HEK293T (cell line): ENCODE measurements at regions not wholly inside any gene's neighbourhood (a gene's known extent, or its start where the extent isn't known, plus 50 kb on each side); places are given as distances from the start of the nearest gene placed in this dataset.

Experiments used
- CTCF ChIA-PET: fragments of 350-600 bp; formaldehyde crosslinking; extraction: SDS; loops from one replicate; lab custom pipeline; 2021; ENCODE audit warnings: antibody characterized with exemption, inconsistent platforms; lab: Yijun Ruan, JAX
- POLR2A ChIA-PET: fragments of 350-600 bp; formaldehyde crosslinking; extraction: SDS; loops from one replicate; lab custom pipeline; 2020; ENCODE audit warnings: antibody characterized with exemption, inconsistent platforms; lab: Yijun Ruan, JAX
- DNase-seq: peaks from one replicate; pipeline ENCODE4 v3.0.0; 2012; ENCODE audit warnings: mixed read lengths; ENCODE audit errors: extremely low spot score
- ARNT ChIP-seq: fragments of 450-650 bp; IDR thresholded peaks from 2 replicates; pipeline ENCODE4 v1.6.1; 2017; ENCODE audit warnings: mild to moderate bottlenecking
- BHLHE40 ChIP-seq: fragments of 450-650 bp; IDR thresholded peaks from 2 replicates; pipeline ENCODE4 v1.6.1; 2016; ENCODE audit warnings: mild to moderate bottlenecking, moderate library complexity, borderline replicate concordance
- CTBP1 ChIP-seq: fragments of 450-650 bp; IDR thresholded peaks from 2 replicates; pipeline ENCODE4 v1.6.1; 2016; ENCODE audit warnings: borderline replicate concordance
- ELF4 ChIP-seq: fragments of 450-650 bp; IDR thresholded peaks from 2 replicates; pipeline ENCODE4 v1.6.1; 2017; ENCODE audit warnings: antibody characterized with exemption
- FOXA1 ChIP-seq: fragments of 450-650 bp; IDR thresholded peaks from 2 replicates; pipeline ENCODE4 v1.6.1; 2016; ENCODE audit warnings: mild to moderate bottlenecking
- FOXK2 ChIP-seq: fragments of 450-650 bp; IDR thresholded peaks from 2 replicates; pipeline ENCODE4 v1.6.1; 2016; ENCODE audit warnings: mild to moderate bottlenecking
- FOXM1 ChIP-seq: fragments of 450-650 bp; IDR thresholded peaks from 2 replicates; pipeline ENCODE4 v1.6.1; 2017; ENCODE audit warnings: mild to moderate bottlenecking, borderline replicate concordance
- HDGF ChIP-seq: fragments of 450-650 bp; IDR thresholded peaks from 2 replicates; pipeline ENCODE4 v1.6.1; 2017; ENCODE audit warnings: antibody characterized with exemption, borderline replicate concordance
- L3MBTL2 ChIP-seq: fragments of 450-650 bp; conservative IDR thresholded peaks from 2 replicates; pipeline ENCODE4 v1.6.1; 2016; ENCODE audit warnings: mild to moderate bottlenecking
- LEF1 ChIP-seq: fragments of 450-650 bp; IDR thresholded peaks from 2 replicates; pipeline ENCODE4 v1.6.1; 2017; ENCODE audit warnings: mild to moderate bottlenecking, borderline replicate concordance
- NFRKB ChIP-seq: fragments of 450-650 bp; IDR thresholded peaks from 2 replicates; pipeline ENCODE4 v1.6.1; 2016; ENCODE audit warnings: mild to moderate bottlenecking, moderate library complexity
- SP1 ChIP-seq: fragments of 450-650 bp; IDR thresholded peaks from 2 replicates; pipeline ENCODE4 v1.6.1; 2017
- SUZ12 ChIP-seq: fragments of 450-650 bp; IDR thresholded peaks from 2 replicates; pipeline ENCODE4 v1.6.1; 2016; ENCODE audit warnings: mild to moderate bottlenecking
- TARDBP ChIP-seq: fragments of 450-650 bp; IDR thresholded peaks from 2 replicates; pipeline ENCODE4 v1.6.1; 2016
- ZNF384 ChIP-seq: fragments of 450-650 bp; IDR thresholded peaks from 2 replicates; pipeline ENCODE4 v1.6.1; 2016
- TF ChIP-seq, protein P1 (sequence below): fragments of 450-650 bp; IDR thresholded peaks from 2 replicates; pipeline ENCODE4 v1.6.1; 2016

DNA sequence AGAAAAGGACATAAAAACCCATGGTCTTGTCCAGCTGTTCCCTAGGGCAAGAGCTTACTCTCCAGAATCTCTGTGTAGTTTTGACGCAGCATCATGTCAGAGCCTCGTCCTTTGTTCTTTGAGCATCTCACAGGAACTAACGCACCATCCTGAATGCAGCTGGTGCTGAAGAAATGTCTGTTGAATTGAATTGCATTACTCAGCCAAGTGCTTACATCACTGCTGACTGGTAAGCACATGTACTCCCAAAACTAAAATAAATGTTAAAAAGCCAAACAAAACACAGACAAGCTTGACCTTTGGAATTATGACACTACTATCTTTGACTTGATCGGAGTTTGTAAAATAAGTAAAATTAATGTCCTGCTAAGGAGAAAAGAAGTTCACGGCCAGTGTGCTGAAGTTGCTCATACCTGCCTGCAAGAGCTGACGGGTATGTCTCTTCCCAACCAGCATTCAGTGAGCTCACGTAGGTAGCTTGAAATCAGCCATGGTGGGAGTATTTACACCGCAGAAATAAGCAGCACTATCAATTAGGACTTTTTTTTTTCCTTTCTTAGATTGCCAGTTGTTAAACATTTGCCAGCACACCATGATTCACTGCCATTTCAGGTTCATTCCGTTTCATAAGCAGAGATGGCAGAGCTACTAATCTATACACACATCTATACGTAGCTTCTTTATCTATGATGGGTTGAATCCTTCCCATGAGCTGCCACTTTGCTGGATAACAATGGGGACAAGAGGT lies 310.6 kb upstream of the MSX2 start:
- no peak for TF ChIP-seq L3MBTL2
- no peak for TF ChIP-seq ELF4
- ChIA-PET CTCF (interaction anchor here (0.5 to 1.2 kb wide), 7 partner anchors 10 to 347 kb away, joined by 3 to 5 read pairs (median 4); no protein-coding TSS in a partner anchor), POLR2A (interaction anchor here (0.7 to 1.6 kb wide), 9 partner anchors 31 to 296 kb away, joined by 3 to 4 read pairs (median 4); no protein-coding TSS in a partner anchor)
- no peak for DNase-seq

DNA sequence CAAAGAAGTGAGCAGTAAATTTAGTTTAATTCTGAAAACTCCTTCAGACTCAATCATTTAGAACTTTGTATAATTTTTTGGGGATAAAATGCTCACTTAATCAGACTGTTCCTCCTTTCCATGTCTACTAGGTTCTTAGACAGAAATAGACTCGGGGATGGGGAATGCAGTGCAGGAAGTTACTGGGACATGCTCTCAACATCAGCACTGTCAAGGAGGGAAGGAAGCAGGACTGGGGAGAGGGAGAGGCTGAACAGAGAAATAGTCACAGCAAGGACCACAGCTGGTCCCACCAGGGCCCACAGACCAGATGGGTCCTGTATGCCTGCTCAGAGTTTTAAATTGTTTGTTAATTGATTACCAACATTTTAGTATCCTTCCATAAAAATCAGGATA lies 310.1 kb upstream of the MSX2 start:
- TF ChIP-seq FOXM1 (no peak), HDGF (no peak), CTBP1 (no peak), NFRKB (no peak)
- TF ChIP-seq, protein P1, sequence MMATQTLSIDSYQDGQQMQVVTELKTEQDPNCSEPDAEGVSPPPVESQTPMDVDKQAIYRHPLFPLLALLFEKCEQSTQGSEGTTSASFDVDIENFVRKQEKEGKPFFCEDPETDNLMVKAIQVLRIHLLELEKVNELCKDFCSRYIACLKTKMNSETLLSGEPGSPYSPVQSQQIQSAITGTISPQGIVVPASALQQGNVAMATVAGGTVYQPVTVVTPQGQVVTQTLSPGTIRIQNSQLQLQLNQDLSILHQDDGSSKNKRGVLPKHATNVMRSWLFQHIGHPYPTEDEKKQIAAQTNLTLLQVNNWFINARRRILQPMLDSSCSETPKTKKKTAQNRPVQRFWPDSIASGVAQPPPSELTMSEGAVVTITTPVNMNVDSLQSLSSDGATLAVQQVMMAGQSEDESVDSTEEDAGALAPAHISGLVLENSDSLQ = no peak
- CTCF ChIA-PET = interaction anchor here (0.8 to 1.2 kb wide), 4 partner anchors 31 to 322 kb away, joined by 3 to 4 read pairs (median 3); no protein-coding TSS in a partner anchor
- no peak for DNase-seq
- POLR2A ChIA-PET = interaction anchor here (1.1 to 1.4 kb wide), 5 partner anchors 31 to 167 kb away, joined by 3 to 4 read pairs (median 3); no protein-coding TSS in a partner anchor

DNA sequence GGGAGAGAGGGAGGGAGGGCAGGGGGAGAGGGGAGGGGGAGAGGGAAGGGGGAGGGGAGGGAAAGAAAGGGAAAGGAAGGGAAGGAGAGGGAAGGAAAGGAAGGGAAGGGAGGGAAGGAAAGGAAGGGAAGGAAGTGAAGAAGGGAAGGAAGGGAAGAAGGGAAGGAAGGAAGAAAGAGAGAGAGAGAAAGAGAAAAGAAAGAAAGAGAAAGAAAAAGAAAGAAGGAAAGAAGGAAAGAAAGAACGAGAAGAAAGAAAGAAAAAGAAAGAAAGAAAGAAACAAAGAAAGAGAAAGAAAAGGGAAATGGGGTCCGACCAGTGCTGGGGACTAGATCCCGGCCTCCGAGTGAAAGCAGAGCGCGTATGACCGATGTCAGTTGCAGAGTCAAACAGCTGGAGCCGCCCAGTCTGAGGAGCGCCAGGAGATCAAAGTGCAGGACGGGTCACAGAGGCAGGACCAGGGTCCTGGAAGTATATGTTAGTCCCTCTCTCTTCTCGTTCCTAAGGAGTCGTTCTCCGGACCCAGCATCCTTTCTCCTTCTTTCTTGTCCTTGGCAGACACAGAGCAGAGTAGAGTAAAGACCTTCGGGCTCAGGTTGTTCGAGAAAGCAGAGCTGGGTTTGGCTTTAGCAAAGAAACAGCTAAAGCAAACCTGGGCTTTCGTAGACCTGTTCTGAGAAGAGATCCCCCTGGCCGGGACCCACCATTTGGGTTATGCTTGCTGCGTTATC lies 305.4 kb upstream of the MSX2 start:
- CTCF ChIA-PET = interaction anchor here (0.5 to 2.4 kb wide), 36 partner anchors 9 to 387 kb away, joined by 3 to 15 read pairs (median 5); no protein-coding TSS in a partner anchor
- POLR2A ChIA-PET = interaction anchor here (1.0 to 2.4 kb wide), 5 partner anchors 35 to 333 kb away, joined by 3 to 11 read pairs (median 4); no protein-coding TSS in a partner anchor
- TF ChIP-seq BHLHE40 (no peak), SUZ12 (no peak), FOXM1 (no peak), FOXA1 (no peak), CTBP1 (no peak), ZNF384 (no peak), ELF4 (no peak), TARDBP (no peak), FOXK2 (no peak), ARNT (no peak), NFRKB (no peak), LEF1 (no peak)
- DNase-seq = peak; percentile 52

DNA sequence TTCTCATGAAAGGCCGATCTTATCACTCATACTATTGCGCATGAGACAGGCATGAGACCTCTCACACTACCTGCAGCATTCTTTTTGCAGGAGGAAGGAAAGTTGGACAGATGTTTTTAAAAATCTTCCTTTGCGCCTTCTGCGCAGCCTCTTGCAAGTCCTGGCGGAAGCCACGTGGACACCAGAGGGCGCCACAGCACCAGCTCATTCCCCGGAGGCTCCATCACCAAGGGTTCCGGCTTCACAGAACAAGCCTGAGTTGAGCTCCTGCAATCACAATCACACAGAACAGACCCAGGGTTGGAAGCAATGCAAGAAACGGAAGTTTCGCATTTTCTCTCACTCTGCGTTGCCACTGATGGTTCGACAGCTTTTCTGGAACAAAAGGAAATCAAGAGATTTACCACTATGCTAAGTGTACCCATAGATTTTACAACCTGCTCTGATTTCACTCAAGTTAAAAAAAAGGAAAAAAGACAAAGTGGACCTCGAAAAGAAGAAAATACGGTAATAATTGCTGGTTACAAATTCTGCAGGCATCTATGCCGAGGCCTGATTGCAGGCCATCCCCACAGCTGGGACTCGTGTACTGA lies 304.7 kb upstream of the MSX2 start:
- ChIA-PET CTCF (interaction anchor here (0.6 to 2.4 kb wide), 43 partner anchors 10 to 387 kb away, joined by 3 to 15 read pairs (median 4); no protein-coding TSS in a partner anchor), POLR2A (interaction anchor here (1.0 to 2.4 kb wide), 6 partner anchors 36 to 332 kb away, joined by 3 to 11 read pairs (median 4); no protein-coding TSS in a partner anchor)
- TF ChIP-seq, protein P1 = no peak
- TF ChIP-seq LEF1 (no peak), FOXM1 (no peak), FOXK2 (no peak), ELF4 (no peak), BHLHE40 (no peak), SP1 (no peak), NFRKB (no peak), CTBP1 (no peak), TARDBP (no peak), HDGF (no peak), FOXA1 (no peak), SUZ12 (no peak), ARNT (no peak), ZNF384 (no peak), L3MBTL2 (no peak)
- peak; percentile 91 for DNase-seq

DNA sequence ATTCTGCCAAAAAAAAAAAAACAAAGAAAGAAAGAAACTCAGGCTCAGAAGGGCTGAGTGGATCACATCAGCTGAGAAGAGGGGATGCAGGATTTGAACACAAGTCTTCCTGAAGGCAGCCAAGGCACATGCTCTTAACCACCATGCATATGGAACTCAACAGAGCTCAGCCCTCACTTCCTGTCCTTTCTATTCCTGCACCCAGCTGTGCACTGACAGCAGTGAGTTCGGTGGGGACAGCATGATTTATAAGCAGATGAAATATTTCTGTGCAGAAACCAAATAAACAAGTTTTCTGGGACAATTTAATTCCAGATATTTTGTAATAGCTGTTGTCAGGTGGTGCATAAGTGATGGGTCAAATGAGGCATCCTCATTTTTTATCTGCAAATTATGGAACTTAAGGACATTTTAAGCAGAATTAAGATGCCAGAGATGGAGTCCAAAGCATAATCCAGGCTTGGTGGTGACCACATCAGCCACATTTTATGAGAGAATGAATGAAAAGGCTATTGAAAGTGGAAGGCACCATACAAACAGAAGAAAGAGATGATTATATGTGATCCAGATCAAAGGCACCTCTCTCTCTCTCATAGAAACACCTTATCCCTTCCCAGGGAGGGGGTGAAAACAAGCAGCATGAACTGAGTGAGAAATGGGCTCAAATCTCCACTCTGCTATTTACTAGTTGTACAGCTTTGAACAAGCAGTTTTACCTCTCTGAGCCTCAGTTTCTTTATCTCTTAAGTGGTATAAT lies 303.6 kb upstream of the MSX2 start:
- TF ChIP-seq FOXM1 = no peak
- TF ChIP-seq, protein P1 = peak; percentile 62
- DNase-seq = no peak
- CTCF ChIA-PET = interaction anchor here (1.2 to 2.4 kb wide), 5 partner anchors 86 to 316 kb away, joined by 3 to 15 read pairs (median 8); no protein-coding TSS in a partner anchor
- POLR2A ChIA-PET = interaction anchor here (0.6 to 2.4 kb wide), 3 partner anchors 37 to 193 kb away, joined by 3 to 11 read pairs (median 3); no protein-coding TSS in a partner anchor
